ELR (cell line): ENCODE measurements at regions not wholly inside any gene's neighbourhood (a gene's known extent, or its start where the extent isn't known, plus 50 kb on each side); places are given as distances from the start of the nearest gene placed in this dataset.
A peak's percentile ranks its signal among the peaks of the same experiment; 100 is the strongest.
"Not testable (repeated sequence)": the region's sequence is repeated elsewhere in the genome, so short reads cannot be mapped to it uniquely, and the experiment has no call there.

Experiments
- DNase-seq: peaks from one replicate; pipeline ENCODE4 v3.0.0-alpha.2; 2015; ENCODE audit warnings: low read depth

- DNase-seq, result no peak
These were observed 488.4 kb downstream of the NR2F2 start for GRCh38 chr15:96818861-96819260.

- DNase-seq, result no peak
These were observed 497.5 kb downstream of the NR2F2 start for GRCh38 chr15:96827981-96828380.

GRCh38 chr15:96837241-96837970, 506.9 kb downstream of the NR2F2 start:
- no peak for DNase-seq

- DNase-seq, result peak; percentile 28
These were observed 507.6 kb downstream of the NR2F2 start for GRCh38 chr15:96838081-96838480.

GRCh38 chr15:96849271-96849900, 518.9 kb downstream of the NR2F2 start:
- DNase-seq, result peak; percentile 14

GRCh38 chr15:96851613-96852012, 521.1 kb downstream of the NR2F2 start:
- peak; percentile 55 for DNase-seq

GRCh38 chr15:96858694-96859093, 528.2 kb downstream of the NR2F2 start:
- DNase-seq, result no peak

- DNase-seq, result no peak
These were observed 530.2 kb downstream of the NR2F2 start for GRCh38 chr15:96860741-96861140.

- DNase-seq, result no peak
These were observed 537.5 kb downstream of the NR2F2 start for GRCh38 chr15:96867992-96868391.

GRCh38 chr15:96869122-96869521, 538.6 kb downstream of the NR2F2 start:
- peak; percentile 45 for DNase-seq

GRCh38 chr15:96869790-96870189, 539.3 kb downstream of the NR2F2 start:
- DNase-seq, result no peak

GRCh38 chr15:96870580-96870979, 540.1 kb downstream of the NR2F2 start:
- DNase-seq, result no peak

GRCh38 chr15:96877442-96877841, 546.9 kb downstream of the NR2F2 start:
- DNase-seq, result not testable (repeated sequence)

- DNase-seq, result no peak
These were observed 547.6 kb downstream of the NR2F2 start for GRCh38 chr15:96878129-96878528.

GRCh38 chr15:96882121-96882772, 551.7 kb downstream of the NR2F2 start:
- DNase-seq, result no peak

GRCh38 chr15:96887730-96888129, 557.2 kb downstream of the NR2F2 start:
- DNase-seq, result peak; percentile 67

- DNase-seq, result no peak
These were observed 558.3 kb downstream of the NR2F2 start for GRCh38 chr15:96888764-96889163.

GRCh38 chr15:96889734-96890480, 559.4 kb downstream of the NR2F2 start:
- peak; percentile 16 for DNase-seq

- no peak for DNase-seq
These were observed 560.5 kb downstream of the NR2F2 start for GRCh38 chr15:96891046-96891445.

- DNase-seq, result peak; percentile 48
These were observed 562.8 kb downstream of the NR2F2 start for GRCh38 chr15:96893159-96893906.

GRCh38 chr15:96894659-96895058, 564.2 kb downstream of the NR2F2 start:
- no peak for DNase-seq

- no peak for DNase-seq
These were observed 566.3 kb downstream of the NR2F2 start for GRCh38 chr15:96896766-96897165.
